A673 (cell line): ENCODE measurements at regions not wholly inside any gene's neighbourhood (a gene's known extent, or its start where the extent isn't known, plus 50 kb on each side); places are given as distances from the start of the nearest gene placed in this dataset.

Source experiments
- BruUV-seq: library from RNA; stranded (reverse); fragments of 400-500 nt; replicated peaks from 2 replicates; lab custom pipeline; 2021; lab: Mats Ljungman, UMichigan
- CTCF ChIA-PET: fragments of 300-600 bp; sonication (Branson Sonifier 250); formaldehyde crosslinking; loops from one replicate; lab custom pipeline; 2022; ENCODE audit warnings: antibody characterized with exemption; lab: Charles Lee
- POLR2A ChIA-PET: fragments of 300-600 bp; sonication (Branson Sonifier 250); formaldehyde crosslinking; loops from one replicate; lab custom pipeline; 2022; ENCODE audit warnings: antibody characterized with exemption; ENCODE audit not compliant: low non-redundant PET; lab: Charles Lee
- DNase-seq: peaks from one replicate; pipeline ENCODE4 v3.0.0-alpha.2; 2015; ENCODE audit warnings: low spot score
- H3K27ac ChIP-seq: fragments of 200-600 bp; sonication (generic); 2 replicates; pipeline ENCODE4 v1.5.1; 2016; ENCODE audit warnings: mixed run types, low read depth, mild to moderate bottlenecking, mixed read lengths, antibody characterized with exemption, low read length; ENCODE audit not compliant: poor library complexity, severe bottlenecking
- H3K27me3 ChIP-seq: fragments of 200-600 bp; sonication (generic); replicated peaks from 2 replicates; pipeline ENCODE4 v1.6.1; 2017; ENCODE audit warnings: mixed run types, low read depth, mild to moderate bottlenecking, mixed read lengths, antibody characterized with exemption, low read length; ENCODE audit not compliant: insufficient read depth, poor library complexity
- H3K36me3 ChIP-seq: fragments of 200-600 bp; sonication (generic); 2 replicates; pipeline ENCODE4 v1.6.1; 2016; ENCODE audit warnings: mixed run types, mild to moderate bottlenecking, mixed read lengths, antibody characterized with exemption, low read length; ENCODE audit not compliant: insufficient read depth, poor library complexity, severe bottlenecking
- H3K4me1 ChIP-seq: fragments of 200-600 bp; sonication (generic); 2 replicates; pipeline ENCODE4 v1.6.1; 2017; ENCODE audit warnings: mixed run types, mild to moderate bottlenecking, mixed read lengths, antibody characterized with exemption, low read length; ENCODE audit not compliant: insufficient read depth, poor library complexity, severe bottlenecking
- H3K4me3 ChIP-seq: fragments of 200-600 bp; sonication (generic); 2 replicates; pipeline ENCODE4 v1.5.1; 2016; ENCODE audit warnings: low read depth, mixed run types, mild to moderate bottlenecking, mixed read lengths, low read length; ENCODE audit not compliant: poor library complexity, severe bottlenecking
- H3K9me3 ChIP-seq: fragments of 200-600 bp; sonication (generic); 2 replicates; pipeline ENCODE4 v1.6.1; 2016; ENCODE audit warnings: mixed run types, low read depth, mild to moderate bottlenecking, mixed read lengths, antibody characterized with exemption, low read length; ENCODE audit not compliant: poor library complexity, severe bottlenecking
- EZH2 ChIP-seq: fragments of 200-600 bp; sonication (generic); IDR thresholded peaks from 2 replicates; pipeline ENCODE4 v1.6.1; 2017; ENCODE audit warnings: borderline replicate concordance, low read depth, mild to moderate bottlenecking, mixed read lengths, antibody characterized with exemption, low read length; ENCODE audit not compliant: poor library complexity, severe bottlenecking
- intact Hi-C: fragments of 100-400 bp; cut with micrococcal nuclease; formaldehyde crosslinking; loops from one replicate; pipeline ENCODE4 v1.10.0; 2022; ENCODE audit not compliant: unreplicated experiment
- TF ChIP-seq, protein P1 (sequence below): fragments of 300-800, 200-600 bp; sonication (generic); conservative IDR thresholded peaks from 2 replicates; pipeline ENCODE4 v1.5.1; 2017; ENCODE audit warnings: low read depth, mild to moderate bottlenecking, antibody characterized with exemption, low read length, moderate library complexity, mixed read lengths

DNA sequence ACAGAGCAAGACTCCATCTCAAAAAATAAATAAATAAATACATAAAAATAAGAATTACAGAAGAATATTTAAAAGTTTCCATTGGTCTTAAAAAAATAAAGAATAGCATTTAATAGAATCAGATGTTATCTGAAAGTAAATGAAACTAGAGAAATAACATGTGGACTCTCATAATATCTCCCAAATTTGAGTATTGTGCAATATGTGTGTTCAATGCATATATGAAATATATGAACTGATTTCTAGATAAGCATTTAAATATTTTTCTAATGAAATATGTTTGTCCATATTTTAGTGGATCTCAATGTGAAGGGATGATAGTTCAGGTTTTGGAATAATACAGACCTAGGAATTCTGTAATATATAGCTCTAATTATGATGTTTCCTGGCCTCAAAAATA is 265.9 kb upstream of the PMFBP1 start:
- no TSS peak for BruUV-seq
- Histone ChIP-seq H3K9me3 (peaks cover 21% of the 10 kb centered on the region), H3K27ac (no peak overlapping the region), H3K4me1 (no peaks in the 10 kb centered on the region), H3K4me3 (no peak overlapping the region), H3K36me3 (no peaks in the 10 kb centered on the region), H3K27me3 (no peaks in the 10 kb centered on the region)
- DNase-seq, result no peak
- intact Hi-C loops, result no loop called here
- ChIA-PET CTCF (no interaction called here), POLR2A (no interaction called here)
- no peak for TF ChIP-seq EZH2
- TF ChIP-seq, protein P1, sequence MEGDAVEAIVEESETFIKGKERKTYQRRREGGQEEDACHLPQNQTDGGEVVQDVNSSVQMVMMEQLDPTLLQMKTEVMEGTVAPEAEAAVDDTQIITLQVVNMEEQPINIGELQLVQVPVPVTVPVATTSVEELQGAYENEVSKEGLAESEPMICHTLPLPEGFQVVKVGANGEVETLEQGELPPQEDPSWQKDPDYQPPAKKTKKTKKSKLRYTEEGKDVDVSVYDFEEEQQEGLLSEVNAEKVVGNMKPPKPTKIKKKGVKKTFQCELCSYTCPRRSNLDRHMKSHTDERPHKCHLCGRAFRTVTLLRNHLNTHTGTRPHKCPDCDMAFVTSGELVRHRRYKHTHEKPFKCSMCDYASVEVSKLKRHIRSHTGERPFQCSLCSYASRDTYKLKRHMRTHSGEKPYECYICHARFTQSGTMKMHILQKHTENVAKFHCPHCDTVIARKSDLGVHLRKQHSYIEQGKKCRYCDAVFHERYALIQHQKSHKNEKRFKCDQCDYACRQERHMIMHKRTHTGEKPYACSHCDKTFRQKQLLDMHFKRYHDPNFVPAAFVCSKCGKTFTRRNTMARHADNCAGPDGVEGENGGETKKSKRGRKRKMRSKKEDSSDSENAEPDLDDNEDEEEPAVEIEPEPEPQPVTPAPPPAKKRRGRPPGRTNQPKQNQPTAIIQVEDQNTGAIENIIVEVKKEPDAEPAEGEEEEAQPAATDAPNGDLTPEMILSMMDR, result no peak

DNA sequence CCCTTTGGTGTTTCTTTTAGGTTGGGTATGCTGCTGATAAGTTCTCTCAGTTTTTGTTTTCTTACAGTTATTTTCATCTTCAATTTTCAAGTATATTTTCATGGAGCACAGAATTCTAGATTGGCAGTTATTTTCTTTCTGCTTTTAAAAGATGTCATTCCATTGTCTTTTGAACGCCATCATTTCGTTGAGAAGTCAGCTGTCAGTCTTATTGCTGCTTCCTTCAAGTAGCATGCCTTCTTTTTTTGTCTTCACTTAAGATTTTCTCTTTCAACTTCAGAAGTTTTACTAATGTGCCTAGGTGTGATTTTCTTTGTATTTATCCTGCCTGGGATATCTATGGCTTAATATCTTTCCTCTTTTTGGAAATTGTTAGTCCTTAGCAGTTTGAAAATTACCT is 262.2 kb upstream of the PMFBP1 start:
- intact Hi-C loops, result no loop called here
- Histone ChIP-seq H3K4me3 (no peak overlapping the region), H3K4me1 (no peaks in the 10 kb centered on the region), H3K27ac (no peak overlapping the region), H3K36me3 (no peaks in the 10 kb centered on the region), H3K27me3 (no peaks in the 10 kb centered on the region), H3K9me3 (peaks cover 21% of the 10 kb centered on the region)
- no peak for TF ChIP-seq EZH2
- TF ChIP-seq, protein P1, result no peak
- DNase-seq, result peak; percentile 15
- BruUV-seq, result no TSS peak
- ChIA-PET CTCF (no interaction called here), POLR2A (no interaction called here)

DNA sequence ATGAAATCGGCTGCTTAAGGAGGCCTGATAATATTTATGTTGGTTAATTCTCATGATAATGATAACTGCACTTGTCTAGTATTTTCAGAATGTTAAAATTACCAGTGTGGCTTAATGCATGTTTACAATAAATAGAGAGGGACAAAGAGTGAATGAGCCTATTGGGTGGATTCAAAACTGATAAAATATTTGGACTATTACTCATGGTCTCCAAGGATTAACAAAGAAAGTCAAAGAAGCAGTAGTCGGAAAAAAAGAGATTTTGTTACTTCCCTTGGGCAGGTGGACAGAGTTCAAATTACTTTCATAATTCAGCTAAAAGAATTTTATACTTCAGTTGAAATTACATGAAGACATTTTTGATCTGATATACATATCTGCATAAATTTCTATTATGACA is 258.2 kb upstream of the PMFBP1 start:
- DNase-seq, result no peak
- intact Hi-C loops, result no loop called here
- Histone ChIP-seq H3K4me3 (no peak overlapping the region), H3K27ac (no peak overlapping the region), H3K36me3 (no peaks in the 10 kb centered on the region), H3K4me1 (peaks cover 1% of the 10 kb centered on the region), H3K9me3 (peaks cover 20% of the 10 kb centered on the region), H3K27me3 (peaks cover 21% of the 10 kb centered on the region)
- POLR2A ChIA-PET, result no interaction called here
- CTCF ChIA-PET, result no interaction called here
- TF ChIP-seq, protein P1, result no peak
- TF ChIP-seq EZH2, result no peak
- BruUV-seq, result no TSS peak
